B cell (primary cell): ENCODE measurements at regions not wholly inside any gene's neighbourhood (a gene's known extent, or its start where the extent isn't known, plus 50 kb on each side); places are given as distances from the start of the nearest gene placed in this dataset.

ENCODE experiments used
- ATAC-seq: fragments of 200-7000 bp; cut with Tn5 transposase; one replicate; pipeline ENCODE4 v1.10.0; 2021; ENCODE audit warnings: low read depth, mild to moderate bottlenecking, moderate number of reproducible peaks, moderate library complexity
- CTCF ChIA-PET: fragments of 350-600 bp; sonication (Branson Sonifier 250); formaldehyde crosslinking; loops from one replicate; lab custom pipeline; 2021; ENCODE audit warnings: antibody characterized with exemption, inconsistent platforms; lab: Charles Lee
- POLR2A ChIA-PET: fragments of 350-600 bp; sonication (Branson Sonifier 250); formaldehyde crosslinking; loops from one replicate; lab custom pipeline; 2021; ENCODE audit warnings: antibody characterized with exemption; lab: Charles Lee
- DNase-seq: peaks from one replicate; pipeline ENCODE4 v3.0.0; 2013
- H2AFZ ChIP-seq: 2 replicates; pipeline ENCODE4 v1.6.1; 2012; ENCODE audit warnings: mild to moderate bottlenecking, low read depth, low read length; ENCODE audit not compliant: insufficient read depth, poor library complexity, severe bottlenecking
- H3K27ac ChIP-seq, 2 donors: 1 replicate in 1 of 2; 2 replicates in 1 of 2; pipeline ENCODE4 v1.5.1; 2012 to 2013; ENCODE audit warnings: low read length in 2 of 2, mild to moderate bottlenecking in 2 of 2, moderate library complexity in 1 of 2
- H3K27me3 ChIP-seq, 4 experiments: fragments of 200-600 bp in 1 of 4; sonication (generic) in 1 of 4; replicated peaks in 1 of 4; 1 replicate in 2 of 4; 2 replicates in 2 of 4; pipeline versions ENCODE4 v1.6.1 to v1.7.0; 2013 to 2016; ENCODE audit warnings: low read length in 3 of 4, mild to moderate bottlenecking in 2 of 4, mixed read lengths in 1 of 4, moderate library complexity in 1 of 4; ENCODE audit not compliant: insufficient read depth in 4 of 4, control insufficient read depth in 3 of 4; ENCODE audit errors: control extremely low read depth in 1 of 4
- H3K36me3 ChIP-seq, 2 experiments: replicated peaks in 1 of 2; 1 replicate in 1 of 2; 2 replicates in 1 of 2; pipeline versions ENCODE4 v1.6.1 to v1.7.1; 2013; ENCODE audit warnings: low read length in 1 of 2; ENCODE audit not compliant: insufficient read depth in 2 of 2, control insufficient read depth in 1 of 2; ENCODE audit errors: control extremely low read depth in 1 of 2, extremely low read depth in 1 of 2
- H3K4me1 ChIP-seq, 2 donors: fragments of 200-600 bp in 1 of 2; sonication (generic) in 1 of 2; 1 replicate in 1 of 2; 2 replicates in 1 of 2; pipeline versions ENCODE4 v1.5.1 to v1.6.1; 2013 to 2017; ENCODE audit warnings: low read length in 2 of 2; ENCODE audit not compliant: control insufficient read depth in 2 of 2, insufficient read depth in 2 of 2
- H3K4me2 ChIP-seq: replicated peaks from 2 replicates; pipeline ENCODE3; 2012; ENCODE audit warnings: mild to moderate bottlenecking, low read depth, low read length; ENCODE audit not compliant: poor library complexity, severe bottlenecking
- H3K4me3 ChIP-seq, 5 experiments: fragments of 200-600 bp in 1 of 5; sonication (generic) in 1 of 5; 1 replicate in 3 of 5; 2 replicates in 2 of 5; pipeline versions ENCODE4 v1.5.1 to v1.7.0; 2011 to 2016; ENCODE audit warnings: low read length in 4 of 5, mild to moderate bottlenecking in 4 of 5, low read depth in 2 of 5, control low read depth in 1 of 5, moderate library complexity in 1 of 5; ENCODE audit not compliant: insufficient read depth in 1 of 5; ENCODE audit errors: control extremely low read depth in 1 of 5, extremely low read depth in 1 of 5
- H3K79me2 ChIP-seq: fragments of 200-600 bp; sonication (generic); one replicate; pipeline ENCODE4 v1.6.0; 2016; ENCODE audit warnings: low read length; ENCODE audit not compliant: control insufficient read depth, insufficient read depth
- H3K9ac ChIP-seq: fragments of 200-600 bp; sonication (generic); 2 replicates; pipeline ENCODE4 v1.6.1; 2017; ENCODE audit warnings: mild to moderate bottlenecking, low read length, moderate library complexity
- H3K9me3 ChIP-seq, 3 donors: one replicate each; pipeline versions ENCODE4 v1.6.1 to v1.7.1; 2013; ENCODE audit warnings: low read length in 2 of 3; ENCODE audit not compliant: control insufficient read depth in 2 of 3, insufficient read depth in 1 of 3; ENCODE audit errors: control extremely low read depth in 1 of 3
- H4K20me1 ChIP-seq: 2 replicates; pipeline ENCODE4 v1.6.0; 2012; ENCODE audit warnings: mild to moderate bottlenecking, low read length; ENCODE audit not compliant: insufficient read depth, control insufficient read depth, poor library complexity, severe bottlenecking
- H3K27ac Mint-ChIP-seq: one replicate; pipeline ENCODE4 v1.8.0; 2021; ENCODE audit warnings: mixed read lengths
- H3K27me3 Mint-ChIP-seq: one replicate; pipeline ENCODE4 v1.8.0; 2021; ENCODE audit warnings: mixed read lengths
- H3K4me1 Mint-ChIP-seq: one replicate; pipeline ENCODE4 v1.8.0; 2021; ENCODE audit warnings: mixed read lengths
- H3K4me3 Mint-ChIP-seq: one replicate; pipeline ENCODE4 v1.8.0; 2021; ENCODE audit warnings: mixed read lengths
- H3K9me3 Mint-ChIP-seq: one replicate; pipeline ENCODE4 v1.8.0; 2022; ENCODE audit warnings: mixed read lengths; ENCODE audit not compliant: insufficient read depth
- CTCF ChIP-seq: fragments of 200-600 bp; IDR thresholded peaks from one replicate; pipeline ENCODE4 v1.8.0; 2022; ENCODE audit warnings: antibody characterized with exemption, mild to moderate bottlenecking
- EZH2 ChIP-seq: IDR thresholded peaks from 2 replicates; pipeline ENCODE4 v1.6.1; 2012; ENCODE audit warnings: borderline replicate concordance, low read depth, mild to moderate bottlenecking, moderate library complexity, low read length; ENCODE audit not compliant: insufficient read depth, poor library complexity, severe bottlenecking
- WGBS: methylation state at CpG from one replicate; pipeline ENCODE4 v1.1.5; 2013; ENCODE audit warnings: missing lambda C conversion rate; ENCODE audit not compliant: insufficient coverage; 5-methylcytosine and 5-hydroxymethylcytosine counted together
- intact Hi-C: fragments of 100-400 bp; cut with micrococcal nuclease; formaldehyde crosslinking; loops from one replicate; pipeline ENCODE4 v1.10.0; 2022

- ChIA-PET POLR2A (no interaction called here), CTCF (no interaction called here)
- H3K27ac ChIP-seq, result no peak overlapping the region
- Mint-ChIP-seq H3K27ac (no peak overlapping the region), H3K9me3 (no peaks in the 10 kb centered on the region), H3K27me3 (no peaks in the 10 kb centered on the region), H3K4me1 (no peaks in the 10 kb centered on the region), H3K4me3 (no peak overlapping the region)
- H3K27me3 ChIP-seq, result no peaks in the 10 kb centered on the region
- no peaks in the 10 kb centered on the region for H3K4me1 ChIP-seq
- no peaks in the 10 kb centered on the region for H4K20me1 ChIP-seq
- ATAC-seq (no peak), DNase-seq (no peak)
- H3K9me3 ChIP-seq, result no peaks in the 10 kb centered on the region
- no peak overlapping the region for H2AFZ ChIP-seq
- no peak overlapping the region for H3K9ac ChIP-seq
- TF ChIP-seq EZH2 (no peak), CTCF (no peak)
- no CpG with 5 or more reads among the region's 3 CpGs for WGBS
- no peaks in the 10 kb centered on the region for H3K79me2 ChIP-seq
- no peak overlapping the region for H3K4me3 ChIP-seq
- intact Hi-C loops, result no loop called here
- no peaks in the 10 kb centered on the region for H3K36me3 ChIP-seq
- H3K4me2 ChIP-seq, result no peak overlapping the region
These were observed 114.3 kb downstream of the MPP7 start for GRCh38 chr10:28188526-28188925.

DNA sequence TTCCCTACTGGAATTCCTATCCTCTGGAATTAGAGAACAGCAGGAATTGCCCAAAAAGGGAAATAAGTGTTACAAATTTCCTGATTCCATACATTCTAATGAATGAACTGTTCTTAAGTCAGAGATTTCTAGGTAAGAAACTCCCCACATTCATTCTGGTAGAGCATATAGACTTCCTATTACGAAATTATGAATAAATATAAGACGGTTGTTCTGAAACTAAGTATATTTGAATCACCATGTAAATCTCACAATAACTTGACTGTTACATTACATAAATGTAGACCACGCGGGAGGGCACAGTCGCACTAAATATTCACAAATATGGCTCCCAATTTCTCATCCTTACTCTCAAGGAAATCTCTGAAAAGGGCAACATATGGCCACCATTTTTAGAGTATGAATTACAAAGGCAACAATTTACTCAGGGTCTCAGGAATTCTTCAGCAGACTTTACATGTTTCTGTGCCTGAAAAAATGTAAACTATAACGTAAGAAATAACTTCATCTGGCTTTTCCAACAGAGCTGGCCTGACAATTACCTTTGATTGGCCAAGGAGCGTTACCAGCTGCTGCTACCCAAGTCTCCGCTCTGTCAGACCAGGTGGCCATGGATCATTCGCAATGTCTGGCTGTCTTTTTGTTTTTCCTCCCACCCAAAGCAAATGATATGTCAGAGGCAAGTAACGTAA lies 115.8 kb downstream of the MPP7 start:
- H3K4me1 Mint-ChIP-seq, result no peaks in the 10 kb centered on the region
- no peaks in the 10 kb centered on the region for H3K9me3 Mint-ChIP-seq
- H3K9ac ChIP-seq, result no peak overlapping the region
- DNase-seq, result no peak
- WGBS, result 97% methylated on average over 7 of the region's 10 CpGs
- H3K27ac Mint-ChIP-seq, result no peak overlapping the region
- no peak overlapping the region for H3K4me2 ChIP-seq
- H3K27ac ChIP-seq, result no peak overlapping the region
- H3K9me3 ChIP-seq, result no peaks in the 10 kb centered on the region
- no peak for ATAC-seq
- no peaks in the 10 kb centered on the region for H3K27me3 Mint-ChIP-seq
- CTCF ChIA-PET, result no interaction called here
- TF ChIP-seq CTCF, result no peak
- TF ChIP-seq EZH2, result no peak
- POLR2A ChIA-PET, result no interaction called here
- no peaks in the 10 kb centered on the region for H4K20me1 ChIP-seq
- no peaks in the 10 kb centered on the region for H3K27me3 ChIP-seq
- no peaks in the 10 kb centered on the region for H3K4me1 ChIP-seq
- H3K4me3 ChIP-seq, result no peak overlapping the region
- H3K4me3 Mint-ChIP-seq, result no peak overlapping the region
- intact Hi-C loops, result no loop called here
- H3K79me2 ChIP-seq, result no peaks in the 10 kb centered on the region
- no peaks in the 10 kb centered on the region for H3K36me3 ChIP-seq
- no peak overlapping the region for H2AFZ ChIP-seq
